Progenitor cell of endocrine pancreas (in vitro differentiated cells): ENCODE measurements at regions not wholly inside any gene's neighbourhood (a gene's known extent, or its start where the extent isn't known, plus 50 kb on each side); places are given as distances from the start of the nearest gene placed in this dataset.

Experiments used
- DNase-seq: peaks from one replicate; pipeline ENCODE4 v3.0.0; 2021; ENCODE audit warnings: low spot score; ENCODE audit not compliant: unreplicated experiment
- H3K27ac Mint-ChIP-seq: 2 replicates; pipeline ENCODE4 v1.8.0; 2021; ENCODE audit warnings: mild to moderate bottlenecking, moderate library complexity, mixed read lengths
- H3K27me3 Mint-ChIP-seq: 2 replicates; pipeline ENCODE4 v1.8.0; 2021; ENCODE audit warnings: mixed read lengths
- H3K36me3 Mint-ChIP-seq: 2 replicates; pipeline ENCODE4 v1.8.0; 2022; ENCODE audit warnings: mixed read lengths; ENCODE audit not compliant: insufficient read depth
- H3K4me1 Mint-ChIP-seq: 2 replicates; pipeline ENCODE4 v1.8.0; 2021; ENCODE audit warnings: low read depth, mixed read lengths
- H3K4me3 Mint-ChIP-seq: 2 replicates; pipeline ENCODE4 v1.8.0; 2021; ENCODE audit warnings: low read depth, mild to moderate bottlenecking, moderate library complexity, mixed read lengths
- H3K9me3 Mint-ChIP-seq: 2 replicates; pipeline ENCODE4 v1.8.0; 2021; ENCODE audit warnings: low read depth, mixed read lengths
- CTCF ChIP-seq: fragments of 200-600 bp; sonication (generic); IDR thresholded peaks from one replicate; pipeline ENCODE4 v1.5.0; 2021; ENCODE audit warnings: antibody characterized with exemption, mild to moderate bottlenecking; ENCODE audit not compliant: unreplicated experiment

GRCh38 chr13:33694546-33694945, 123.4 kb upstream of the RFC3 start:
- Mint-ChIP-seq H3K4me3 (no peak overlapping the region), H3K27ac (no peak overlapping the region), H3K4me1 (no peaks in the 10 kb centered on the region), H3K9me3 (peaks cover 3% of the 10 kb centered on the region), H3K27me3 (no peaks in the 10 kb centered on the region), H3K36me3 (no peaks in the 10 kb centered on the region)
- no peak for TF ChIP-seq CTCF
- DNase-seq, result no peak

GRCh38 chr13:33696530-33696929, 121.4 kb upstream of the RFC3 start:
- no peak overlapping the region for H3K27ac Mint-ChIP-seq
- TF ChIP-seq CTCF, result no peak
- no peak overlapping the region for H3K4me3 Mint-ChIP-seq
- H3K36me3 Mint-ChIP-seq, result no peaks in the 10 kb centered on the region
- no peaks in the 10 kb centered on the region for H3K9me3 Mint-ChIP-seq
- DNase-seq, result no peak
- no peaks in the 10 kb centered on the region for H3K27me3 Mint-ChIP-seq
- no peaks in the 10 kb centered on the region for H3K4me1 Mint-ChIP-seq

GRCh38 chr13:33697926-33698325, 120.0 kb upstream of the RFC3 start:
- peaks cover 6% of the 10 kb centered on the region for H3K9me3 Mint-ChIP-seq
- no peaks in the 10 kb centered on the region for H3K4me1 Mint-ChIP-seq
- no peaks in the 10 kb centered on the region for H3K27me3 Mint-ChIP-seq
- no peak for TF ChIP-seq CTCF
- no peaks in the 10 kb centered on the region for H3K36me3 Mint-ChIP-seq
- no peak overlapping the region for H3K4me3 Mint-ChIP-seq
- DNase-seq, result no peak
- no peak overlapping the region for H3K27ac Mint-ChIP-seq

GRCh38 chr13:33707449-33707848, 110.5 kb upstream of the RFC3 start:
- H3K4me1 Mint-ChIP-seq, result no peaks in the 10 kb centered on the region
- no peak for TF ChIP-seq CTCF
- H3K9me3 Mint-ChIP-seq, result peaks cover 43% of the 10 kb centered on the region
- H3K27ac Mint-ChIP-seq, result no peak overlapping the region
- H3K36me3 Mint-ChIP-seq, result peaks cover 5% of the 10 kb centered on the region
- no peaks in the 10 kb centered on the region for H3K27me3 Mint-ChIP-seq
- DNase-seq, result no peak
- no peak overlapping the region for H3K4me3 Mint-ChIP-seq

- TF ChIP-seq CTCF, result no peak
- DNase-seq, result no peak
- no peaks in the 10 kb centered on the region for H3K4me1 Mint-ChIP-seq
- no peak overlapping the region for H3K27ac Mint-ChIP-seq
- H3K9me3 Mint-ChIP-seq, result peaks cover 17% of the 10 kb centered on the region
- H3K27me3 Mint-ChIP-seq, result peaks cover 3% of the 10 kb centered on the region
- H3K4me3 Mint-ChIP-seq, result no peak overlapping the region
- H3K36me3 Mint-ChIP-seq, result peaks cover 5% of the 10 kb centered on the region
Measured at GRCh38 chr13:33710924-33711323, 107.0 kb upstream of the RFC3 start.
